Sigmoid colon (tissue), 4 donors: ENCODE measurements at regions not wholly inside any gene's neighbourhood (a gene's known extent, or its start where the extent isn't known, plus 50 kb on each side); places are given as distances from the start of the nearest gene placed in this dataset.

Experiments used
- EP300 ChIP-seq, 4 donors: sonication (generic); formaldehyde crosslinking; IDR thresholded peaks; one replicate each; pipeline ENCODE4 v1.6.1; 2017; ENCODE audit warnings: antibody characterized with exemption in 4 of 4
- POLR2A ChIP-seq, 2 donors: fragments of 450-650 bp; IDR thresholded peaks; one replicate each; pipeline ENCODE4 v1.6.1; 2016; ENCODE audit warnings: antibody characterized with exemption in 2 of 2, mild to moderate bottlenecking in 2 of 2, moderate library complexity in 2 of 2
- POLR2AphosphoS5 ChIP-seq, 4 donors: sonication (generic); formaldehyde crosslinking; IDR thresholded peaks; one replicate each; pipeline ENCODE4 v1.6.1; 2017; ENCODE audit warnings: antibody characterized with exemption in 4 of 4
- TF ChIP-seq, protein P1 (sequence below), 4 experiments: fragments of 450-650 bp in 3 of 4; fragments of 200-600 bp in 1 of 4; IDR thresholded peaks; one replicate each; pipeline ENCODE4 v1.5.1; 2016 to 2019; ENCODE audit warnings: antibody characterized with exemption in 4 of 4, mild to moderate bottlenecking in 3 of 4, moderate library complexity in 2 of 4

DNA sequence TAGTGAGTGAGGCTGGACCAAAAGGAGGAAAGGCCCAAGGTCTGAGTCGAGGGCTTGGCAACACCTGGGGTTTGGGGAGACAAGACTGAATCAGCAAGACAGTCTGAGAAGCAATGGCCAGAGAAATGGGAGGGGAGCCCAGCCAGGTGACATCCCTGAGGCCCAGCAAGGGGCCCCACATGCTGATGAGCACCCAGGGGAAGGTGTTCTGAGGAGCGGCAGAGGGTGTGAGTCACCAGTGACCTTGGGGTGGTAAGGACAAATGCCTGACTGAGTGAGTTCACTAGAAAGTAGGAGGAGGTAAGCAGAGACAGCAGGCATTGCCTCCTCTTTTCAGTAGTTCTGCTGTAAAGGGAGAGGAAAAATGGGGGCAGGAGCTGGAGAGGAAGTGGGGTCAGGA, 192.4 kb upstream of the GALNT2 start:
- TF ChIP-seq, protein P1, sequence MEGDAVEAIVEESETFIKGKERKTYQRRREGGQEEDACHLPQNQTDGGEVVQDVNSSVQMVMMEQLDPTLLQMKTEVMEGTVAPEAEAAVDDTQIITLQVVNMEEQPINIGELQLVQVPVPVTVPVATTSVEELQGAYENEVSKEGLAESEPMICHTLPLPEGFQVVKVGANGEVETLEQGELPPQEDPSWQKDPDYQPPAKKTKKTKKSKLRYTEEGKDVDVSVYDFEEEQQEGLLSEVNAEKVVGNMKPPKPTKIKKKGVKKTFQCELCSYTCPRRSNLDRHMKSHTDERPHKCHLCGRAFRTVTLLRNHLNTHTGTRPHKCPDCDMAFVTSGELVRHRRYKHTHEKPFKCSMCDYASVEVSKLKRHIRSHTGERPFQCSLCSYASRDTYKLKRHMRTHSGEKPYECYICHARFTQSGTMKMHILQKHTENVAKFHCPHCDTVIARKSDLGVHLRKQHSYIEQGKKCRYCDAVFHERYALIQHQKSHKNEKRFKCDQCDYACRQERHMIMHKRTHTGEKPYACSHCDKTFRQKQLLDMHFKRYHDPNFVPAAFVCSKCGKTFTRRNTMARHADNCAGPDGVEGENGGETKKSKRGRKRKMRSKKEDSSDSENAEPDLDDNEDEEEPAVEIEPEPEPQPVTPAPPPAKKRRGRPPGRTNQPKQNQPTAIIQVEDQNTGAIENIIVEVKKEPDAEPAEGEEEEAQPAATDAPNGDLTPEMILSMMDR (IDR thresholded peaks at IDR 0.05): no peak
- TF ChIP-seq POLR2A (IDR thresholded peaks at IDR 0.05) (no peak), POLR2AphosphoS5 (IDR thresholded peaks at IDR 0.05) (no peak), EP300 (IDR thresholded peaks at IDR 0.05) (no peak)
